RWPE1 (cell line): ENCODE measurements at regions not wholly inside any gene's neighbourhood (a gene's known extent, or its start where the extent isn't known, plus 50 kb on each side); places are given as distances from the start of the nearest gene placed in this dataset.

Source experiments
- CTCF ChIA-PET: fragments of 350-600 bp; sonication (Branson Sonifier 250); formaldehyde crosslinking; extraction: SDS; loops from one replicate; lab custom pipeline; 2021; lab: Yijun Ruan, JAX
- POLR2A ChIA-PET: fragments of 400-600 bp; formaldehyde crosslinking; extraction: SDS; loops from one replicate; lab custom pipeline; 2020; ENCODE audit warnings: antibody characterized with exemption; ENCODE audit not compliant: low non-redundant PET; lab: Yijun Ruan, JAX
- DNase-seq: peaks from one replicate; pipeline ENCODE4 v3.0.0; 2012; ENCODE audit warnings: low spot score
- H3K27ac ChIP-seq: fragments of 450-650 bp; 2 replicates; pipeline ENCODE4 v1.5.1; 2017
- TF ChIP-seq, protein P1 (sequence below): fragments of 450-650 bp; conservative IDR thresholded peaks from 2 replicates; pipeline ENCODE4 v1.5.1; 2017; ENCODE audit warnings: low read depth, mild to moderate bottlenecking

DNA sequence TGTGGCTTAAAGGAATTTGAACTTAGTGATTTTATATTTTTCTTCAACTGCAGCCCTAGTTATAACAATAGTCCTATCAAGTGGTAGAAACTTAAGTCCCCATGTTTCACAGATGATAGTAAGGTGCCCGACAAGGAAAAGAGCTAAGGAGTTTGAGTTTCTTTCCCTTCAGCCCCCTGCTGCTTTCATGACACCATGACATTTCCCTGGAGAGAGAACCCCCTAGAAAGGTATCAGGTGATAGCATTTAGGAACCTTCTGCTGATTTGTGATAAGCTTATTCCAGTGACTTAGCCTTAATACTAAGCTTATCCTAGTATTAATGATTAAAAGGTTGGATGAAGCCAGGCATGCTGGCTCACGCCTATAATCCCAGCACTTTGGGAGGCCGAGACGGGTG is 623.8 kb upstream of the TYRP1 start:
- TF ChIP-seq, protein P1, sequence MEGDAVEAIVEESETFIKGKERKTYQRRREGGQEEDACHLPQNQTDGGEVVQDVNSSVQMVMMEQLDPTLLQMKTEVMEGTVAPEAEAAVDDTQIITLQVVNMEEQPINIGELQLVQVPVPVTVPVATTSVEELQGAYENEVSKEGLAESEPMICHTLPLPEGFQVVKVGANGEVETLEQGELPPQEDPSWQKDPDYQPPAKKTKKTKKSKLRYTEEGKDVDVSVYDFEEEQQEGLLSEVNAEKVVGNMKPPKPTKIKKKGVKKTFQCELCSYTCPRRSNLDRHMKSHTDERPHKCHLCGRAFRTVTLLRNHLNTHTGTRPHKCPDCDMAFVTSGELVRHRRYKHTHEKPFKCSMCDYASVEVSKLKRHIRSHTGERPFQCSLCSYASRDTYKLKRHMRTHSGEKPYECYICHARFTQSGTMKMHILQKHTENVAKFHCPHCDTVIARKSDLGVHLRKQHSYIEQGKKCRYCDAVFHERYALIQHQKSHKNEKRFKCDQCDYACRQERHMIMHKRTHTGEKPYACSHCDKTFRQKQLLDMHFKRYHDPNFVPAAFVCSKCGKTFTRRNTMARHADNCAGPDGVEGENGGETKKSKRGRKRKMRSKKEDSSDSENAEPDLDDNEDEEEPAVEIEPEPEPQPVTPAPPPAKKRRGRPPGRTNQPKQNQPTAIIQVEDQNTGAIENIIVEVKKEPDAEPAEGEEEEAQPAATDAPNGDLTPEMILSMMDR: no peak
- CTCF ChIA-PET: no interaction called here
- POLR2A ChIA-PET: no interaction called here
- DNase-seq: no peak
- H3K27ac ChIP-seq: no peak overlapping the region

DNA sequence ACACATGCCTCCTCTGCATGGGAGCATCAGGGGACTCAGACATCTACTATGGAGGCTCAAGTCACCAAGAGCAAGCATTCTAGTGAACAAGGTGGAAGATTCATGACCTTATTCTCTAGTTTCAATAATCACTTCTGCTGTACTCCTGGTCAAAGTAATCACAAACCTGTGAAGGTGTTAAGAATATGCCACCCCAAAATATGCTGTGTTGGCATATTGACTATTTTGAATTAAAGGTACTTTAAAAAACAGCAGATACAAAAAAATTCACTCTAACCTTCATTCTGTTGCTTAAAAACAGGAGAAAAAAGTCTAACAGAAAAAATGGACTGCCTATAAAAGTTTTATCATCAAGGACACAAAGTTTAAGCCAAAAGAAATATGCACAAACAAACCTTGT is 607.8 kb upstream of the TYRP1 start:
- ChIA-PET POLR2A (no interaction called here), CTCF (no interaction called here)
- no peak for DNase-seq
- H3K27ac ChIP-seq: no peak overlapping the region
- TF ChIP-seq, protein P1: no peak

DNA sequence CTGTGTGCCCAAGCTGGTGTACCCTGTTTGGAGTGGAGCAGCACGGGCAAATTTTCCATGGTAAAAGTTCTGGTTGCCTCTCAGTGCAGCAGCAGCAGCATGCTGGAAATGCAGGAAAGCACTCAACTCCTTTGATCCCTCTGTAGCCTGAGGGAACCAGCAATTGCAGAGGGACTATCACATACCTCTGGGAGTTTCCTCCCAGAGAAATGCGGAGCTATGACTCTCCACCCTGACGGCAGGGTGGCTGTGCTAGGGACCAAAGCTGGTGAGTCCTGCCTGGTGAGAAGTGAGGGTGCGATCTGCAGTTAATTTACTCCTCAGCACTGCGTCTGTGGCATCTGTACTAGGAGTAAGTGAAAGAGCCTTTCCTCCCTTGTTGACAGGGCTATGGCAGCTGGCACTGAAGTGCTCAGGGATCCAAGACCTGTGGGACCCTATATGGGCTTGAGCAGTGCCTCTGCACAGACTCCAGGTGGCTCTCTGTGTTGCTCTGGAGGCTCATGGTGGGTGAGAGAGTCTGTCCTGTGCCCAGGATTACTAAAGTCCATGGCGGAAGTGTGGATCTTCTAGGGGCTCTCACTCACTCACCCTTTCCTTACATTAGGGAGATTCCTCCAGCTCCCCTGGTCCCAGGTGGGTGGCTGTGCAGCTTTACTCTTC is 601.2 kb upstream of the TYRP1 start:
- no peak for DNase-seq
- ChIA-PET CTCF (no interaction called here), POLR2A (no interaction called here)
- TF ChIP-seq, protein P1: no peak
- H3K27ac ChIP-seq: no peak overlapping the region

DNA sequence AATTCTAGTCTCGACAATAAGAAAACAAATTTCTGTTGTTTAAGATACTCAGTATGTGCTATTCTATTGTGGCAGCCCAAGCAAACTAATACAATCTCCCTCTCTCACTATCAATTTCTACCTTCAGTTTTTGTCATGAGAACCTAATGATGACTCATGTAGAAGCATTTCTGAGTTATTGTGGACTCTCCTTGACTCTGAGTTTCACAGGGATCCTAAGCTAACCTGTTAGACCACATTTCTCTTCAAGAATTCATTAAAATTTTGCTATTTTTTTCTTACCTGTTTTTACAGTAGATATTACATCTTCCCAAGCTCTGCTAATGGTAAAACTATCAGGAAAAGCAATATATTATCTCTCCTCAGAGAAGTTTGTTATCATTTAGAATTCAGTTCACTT is 599.1 kb upstream of the TYRP1 start:
- H3K27ac ChIP-seq: no peak overlapping the region
- POLR2A ChIA-PET: no interaction called here
- TF ChIP-seq, protein P1: no peak
- DNase-seq: peak; percentile 17
- CTCF ChIA-PET: interaction anchor here (0.6 kb wide), 1 partner anchor 209 kb away, joined by 3 read pairs; no protein-coding TSS in a partner anchor

DNA sequence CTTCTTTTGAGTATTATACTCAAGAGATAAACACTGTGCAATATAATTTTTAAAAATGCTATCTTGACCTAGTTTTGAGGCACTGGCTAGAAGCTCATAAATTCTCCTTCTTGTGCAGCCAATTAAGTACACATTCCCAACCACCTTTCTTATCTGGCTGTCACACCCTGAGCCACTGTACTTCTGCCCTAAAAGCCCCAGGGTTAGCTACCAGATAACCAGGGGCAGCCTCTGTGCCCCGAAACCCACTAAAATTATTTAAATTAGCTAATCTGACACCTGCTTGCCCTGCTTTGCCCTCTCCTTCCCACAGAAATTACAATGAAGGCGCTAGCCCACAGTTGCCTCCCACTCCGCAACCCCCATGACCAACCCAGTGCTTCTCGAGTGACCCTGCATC is 597.3 kb upstream of the TYRP1 start:
- TF ChIP-seq, protein P1: no peak
- no peak overlapping the region for H3K27ac ChIP-seq
- POLR2A ChIA-PET: no interaction called here
- CTCF ChIA-PET: no interaction called here
- DNase-seq: no peak

DNA sequence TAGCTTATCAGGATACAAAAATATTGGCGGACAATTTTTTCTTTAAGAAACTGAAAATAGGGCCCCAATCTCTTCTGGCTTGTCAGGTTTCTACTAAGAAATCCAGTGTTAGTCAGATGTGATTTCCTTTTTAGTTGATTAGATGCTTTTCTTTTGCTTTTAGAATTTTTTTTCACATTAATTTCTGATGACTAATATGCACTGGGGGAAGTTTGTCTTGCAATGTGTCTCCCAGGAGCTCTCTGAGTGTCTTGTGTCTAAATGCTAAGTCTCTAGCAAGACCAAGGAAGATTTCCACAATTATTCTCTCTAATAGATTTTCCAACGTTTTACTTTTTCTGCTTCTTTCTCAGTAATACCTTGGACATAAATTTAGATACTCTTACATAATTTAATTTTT is 559.8 kb upstream of the TYRP1 start:
- TF ChIP-seq, protein P1: no peak
- CTCF ChIA-PET: interaction anchor here (0.6 kb wide), 1 partner anchor 11 kb away, joined by 4 read pairs; no protein-coding TSS in a partner anchor
- no peak for DNase-seq
- POLR2A ChIA-PET: no interaction called here
- no peak overlapping the region for H3K27ac ChIP-seq
